ENCODE measurements at regions not wholly inside any gene's neighbourhood (a gene's known extent, or its start where the extent isn't known, plus 50 kb on each side); places are given as distances from the start of the nearest gene placed in this dataset.

DNA sequence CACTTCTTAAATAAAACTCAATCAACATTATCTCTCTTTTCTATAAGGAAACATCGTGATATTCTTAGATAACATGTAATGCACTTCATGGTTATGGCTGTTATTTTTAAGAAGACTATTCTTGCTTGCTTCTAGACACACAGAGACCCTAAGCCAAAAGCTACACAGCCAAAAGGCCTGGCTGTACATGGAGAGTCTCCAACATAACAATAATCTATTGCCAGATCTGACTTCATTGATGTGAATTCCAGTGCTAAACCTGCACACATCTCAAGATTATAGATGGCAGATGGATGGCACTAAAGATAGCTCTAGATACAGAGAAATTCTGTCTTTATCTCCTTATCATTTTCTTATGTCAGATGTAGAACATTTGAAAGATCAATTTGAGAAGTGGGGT, 811.6 kb upstream of the ZNF608 start:
- no peak for DNase-seq (ENCODE audit: low read depth in 2 of 2)

DNA sequence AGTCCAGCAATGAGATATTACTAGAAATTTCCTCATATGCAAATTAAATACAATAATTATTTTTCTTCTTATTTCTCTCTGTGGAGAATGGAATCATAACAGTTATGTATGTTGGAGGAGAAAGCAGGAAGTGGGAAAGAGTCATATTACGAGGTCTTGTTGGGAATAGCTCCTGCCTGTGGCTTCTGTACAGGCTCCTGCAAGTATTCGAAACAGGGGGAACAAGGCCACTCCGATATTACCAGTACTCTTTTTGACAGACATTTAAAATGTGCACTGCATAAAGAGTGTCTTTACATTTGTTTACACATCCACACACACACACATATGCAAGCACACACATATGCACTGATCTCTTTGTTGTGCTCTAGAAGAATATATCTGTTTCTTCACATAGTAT, 812.0 kb upstream of the ZNF608 start:
- no peak for DNase-seq (ENCODE audit: low read depth in 2 of 2)

DNA sequence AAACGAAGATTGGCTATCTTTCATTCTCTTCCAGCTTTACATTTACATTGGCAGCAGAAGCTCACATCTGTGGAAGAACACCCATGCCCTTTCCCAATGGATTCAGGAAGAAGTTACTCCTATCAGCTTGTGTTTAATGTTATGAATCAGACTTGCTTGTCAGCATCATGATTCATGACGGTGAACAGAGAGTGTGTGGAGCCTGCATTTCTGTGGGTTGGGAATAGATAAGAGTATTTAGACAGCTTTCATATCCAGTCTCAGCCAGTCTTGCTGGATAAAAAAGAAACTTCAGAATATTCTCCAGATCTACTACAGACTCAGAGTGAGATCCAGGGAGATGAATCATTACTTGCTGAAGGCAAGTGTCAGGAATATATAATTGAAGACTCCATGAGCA, 812.9 kb upstream of the ZNF608 start:
- no peak for DNase-seq (ENCODE audit: low read depth in 2 of 2)

DNA sequence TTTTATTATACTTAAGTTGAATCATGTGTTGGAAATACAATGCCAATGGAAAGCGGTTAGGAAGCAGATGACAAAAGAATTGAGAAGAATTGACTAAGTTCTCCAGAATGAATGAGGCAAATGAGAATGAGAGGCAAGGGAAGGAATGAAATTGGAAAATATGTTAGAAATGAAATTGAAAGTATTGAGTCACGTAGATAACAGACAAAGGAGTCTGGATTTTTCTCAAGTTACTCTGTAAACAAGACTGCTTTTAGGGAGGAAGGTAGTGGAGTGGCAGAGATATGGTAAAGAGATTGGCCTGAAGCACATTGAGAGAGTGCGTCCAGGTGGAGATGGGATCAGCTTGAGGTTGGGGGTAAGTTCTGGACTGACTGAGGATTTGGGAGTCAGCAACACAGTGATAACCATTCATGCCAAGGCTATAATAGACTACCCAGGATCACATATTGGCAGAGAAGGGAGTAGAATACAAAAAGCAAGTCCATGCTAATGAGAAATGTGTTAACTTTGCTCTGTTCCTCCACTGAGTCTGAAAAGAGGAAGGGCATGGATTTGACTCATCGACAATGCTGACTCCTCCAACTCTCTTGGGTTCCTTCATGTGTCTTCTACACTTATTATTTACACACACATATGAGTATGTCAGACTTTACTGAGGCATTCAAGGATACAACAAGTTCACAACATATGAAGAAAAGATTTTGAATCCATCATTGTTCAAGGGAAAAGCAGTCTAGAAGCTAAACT, 814.2 kb upstream of the ZNF608 start:
- DNase-seq (ENCODE audit: low read depth in 2 of 2) = no peak

DNA sequence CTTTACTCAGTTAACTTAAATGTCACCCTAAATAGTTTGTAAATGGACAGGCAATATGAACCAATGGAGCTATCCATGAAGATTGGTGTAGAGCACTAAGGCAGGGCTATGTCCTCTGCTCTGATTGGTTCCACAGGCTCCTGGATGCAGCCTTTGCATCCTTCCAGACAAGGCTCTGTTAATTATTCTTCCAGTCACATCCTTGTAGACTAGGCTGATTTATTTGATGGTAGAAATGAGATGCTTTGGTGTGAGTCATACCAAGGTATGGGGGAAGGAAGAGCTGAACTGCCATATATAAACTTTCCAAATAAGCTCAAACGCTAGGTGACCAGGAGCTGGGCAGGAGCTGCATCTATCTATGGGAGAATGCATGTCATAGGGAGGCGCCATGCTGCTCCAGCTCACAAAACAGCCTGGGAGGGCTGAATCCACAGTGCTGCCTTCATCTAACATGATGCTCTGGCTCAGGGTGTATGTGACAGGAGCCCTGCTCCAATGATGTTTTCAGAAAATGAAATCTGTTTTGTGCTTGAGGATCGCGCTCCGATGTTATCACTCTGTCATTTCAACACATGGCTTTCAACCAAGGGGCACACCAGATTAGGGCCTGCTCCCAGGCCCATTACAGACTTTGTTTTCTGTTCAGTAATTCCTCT, 818.0 kb upstream of the ZNF608 start:
- DNase-seq (ENCODE audit: low read depth in 2 of 2) = no peak

DNA sequence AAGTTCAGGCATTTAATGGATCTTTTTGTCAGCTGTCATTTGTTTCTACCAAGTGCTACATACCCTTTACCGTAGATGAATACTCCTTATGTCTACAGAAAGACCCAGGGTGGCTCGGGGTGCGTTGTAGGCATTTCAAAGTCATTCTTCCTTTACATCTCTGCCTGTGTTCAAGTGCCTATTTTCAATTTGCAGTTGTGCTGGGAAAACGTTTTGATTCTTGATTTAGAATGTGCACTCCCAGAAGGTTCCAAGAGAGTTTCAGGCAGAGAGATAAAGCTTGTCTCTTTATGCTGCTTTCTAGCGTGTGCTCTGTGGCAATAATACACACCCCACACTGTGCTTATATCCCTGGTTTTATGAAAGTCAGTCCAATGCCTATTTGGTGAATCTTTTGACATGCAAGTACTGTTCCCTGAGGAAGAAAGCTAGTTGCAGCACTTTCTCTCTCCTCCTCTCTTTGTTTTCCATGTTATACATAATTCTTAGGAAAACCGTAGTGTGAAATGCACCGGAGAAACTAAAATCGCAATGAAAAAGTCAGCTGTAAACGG, 828.1 kb upstream of the ZNF608 start:
- no peak for DNase-seq (ENCODE audit: low read depth in 2 of 2)

DNA sequence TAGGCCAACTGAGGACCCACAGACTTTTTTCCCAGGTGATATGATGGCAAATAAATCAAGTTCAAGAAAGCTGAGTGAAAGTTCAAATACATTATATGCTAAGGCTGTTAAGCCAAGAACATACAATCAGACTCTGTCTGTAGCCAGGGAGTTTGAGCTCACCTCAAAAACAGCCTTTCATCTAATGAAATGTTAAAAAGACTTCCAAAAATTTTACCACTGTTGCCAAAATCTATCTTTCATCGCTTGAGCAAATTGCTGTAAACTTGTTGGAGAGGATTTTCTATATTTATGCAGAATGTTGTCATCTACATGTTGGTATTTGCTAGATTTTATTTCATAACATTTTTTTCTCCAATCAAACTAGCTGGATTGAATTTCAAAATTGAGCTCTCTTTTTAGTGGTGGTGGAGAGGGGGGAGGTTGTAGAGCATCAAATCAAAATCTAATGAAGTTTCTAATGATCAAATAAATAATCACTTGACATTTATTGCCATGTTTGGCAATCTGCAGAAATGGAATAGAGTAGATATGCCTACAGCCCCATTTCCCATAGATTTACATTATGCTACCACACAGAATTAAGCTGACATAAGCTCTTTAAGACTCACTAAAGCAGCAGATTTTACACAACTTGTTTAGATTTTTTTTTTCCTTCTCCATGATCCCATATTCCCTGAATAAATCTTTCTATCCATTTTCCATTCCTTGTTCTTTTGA, 828.9 kb upstream of the ZNF608 start:
- DNase-seq (ENCODE audit: low read depth in 2 of 2) = no peak

DNA sequence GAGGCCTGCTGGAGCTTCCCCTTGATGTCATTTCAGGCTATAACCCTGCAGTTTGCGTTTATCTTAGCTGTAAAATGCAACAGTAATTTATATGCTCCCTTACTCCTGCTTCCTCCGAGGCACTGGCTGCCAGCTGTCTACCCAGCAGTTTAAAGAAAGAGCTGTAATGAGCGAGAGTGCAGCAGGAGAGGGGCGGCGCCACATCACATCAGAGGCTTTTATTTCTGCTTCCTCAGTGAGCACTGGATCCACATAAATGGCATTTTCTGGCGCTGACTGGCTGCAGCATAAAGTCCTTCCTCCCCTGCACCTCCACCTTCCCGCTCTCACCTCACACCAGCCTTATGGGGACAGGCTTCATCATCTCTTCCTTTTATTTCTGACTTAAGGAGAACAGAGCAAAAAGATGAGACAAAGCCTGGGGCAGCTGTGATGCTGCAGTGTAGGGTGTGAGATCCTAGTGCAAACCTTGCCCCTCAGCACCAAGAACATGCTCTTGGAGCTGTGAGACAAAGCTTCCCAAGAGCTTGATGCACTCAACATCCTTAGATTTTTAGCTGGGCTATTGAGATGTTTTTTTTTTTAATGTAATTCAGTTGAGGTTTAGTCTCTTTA, 829.6 kb upstream of the ZNF608 start:
- DNase-seq (ENCODE audit: low read depth in 2 of 2) = no peak

DNA sequence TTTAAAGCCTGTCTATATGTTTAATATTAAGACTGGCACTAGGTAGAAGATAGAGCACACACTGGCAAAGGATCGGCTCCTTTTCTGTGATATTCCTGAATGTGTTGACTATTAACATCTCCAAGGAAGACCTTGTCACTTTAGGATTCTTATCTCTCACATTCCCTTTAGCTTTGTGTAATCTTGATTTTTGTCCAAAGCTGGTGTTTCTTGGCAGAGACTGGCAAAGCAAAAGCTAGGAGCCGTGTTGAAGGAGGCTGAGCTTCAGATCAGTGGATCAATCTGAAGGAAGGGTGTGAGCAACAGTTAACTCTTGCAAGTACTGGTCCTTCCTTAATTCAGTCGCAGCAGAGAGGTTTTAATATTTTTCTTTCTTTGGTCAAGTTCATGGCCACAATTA, 830.4 kb upstream of the ZNF608 start:
- no peak for DNase-seq (ENCODE audit: low read depth in 2 of 2)

DNA sequence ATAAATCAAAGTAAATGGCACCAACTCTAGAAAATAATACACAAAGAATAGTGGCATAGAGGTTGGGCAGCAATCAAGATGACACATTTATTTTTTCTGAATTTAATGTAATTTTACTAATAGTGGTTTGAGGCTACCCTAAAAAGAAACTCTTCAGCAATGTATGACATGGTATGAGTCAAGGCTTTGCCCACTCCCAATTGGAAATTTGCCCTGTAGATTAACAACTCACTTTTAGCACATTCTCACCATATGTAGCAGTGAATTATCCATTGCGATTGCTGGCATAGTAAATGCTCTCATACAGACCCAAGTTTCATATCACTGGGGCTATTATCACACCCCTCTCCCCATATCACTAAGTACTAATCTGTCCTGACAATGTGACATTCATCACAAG, 832.1 kb upstream of the ZNF608 start:
- no peak for DNase-seq (ENCODE audit: low read depth in 2 of 2)

DNA sequence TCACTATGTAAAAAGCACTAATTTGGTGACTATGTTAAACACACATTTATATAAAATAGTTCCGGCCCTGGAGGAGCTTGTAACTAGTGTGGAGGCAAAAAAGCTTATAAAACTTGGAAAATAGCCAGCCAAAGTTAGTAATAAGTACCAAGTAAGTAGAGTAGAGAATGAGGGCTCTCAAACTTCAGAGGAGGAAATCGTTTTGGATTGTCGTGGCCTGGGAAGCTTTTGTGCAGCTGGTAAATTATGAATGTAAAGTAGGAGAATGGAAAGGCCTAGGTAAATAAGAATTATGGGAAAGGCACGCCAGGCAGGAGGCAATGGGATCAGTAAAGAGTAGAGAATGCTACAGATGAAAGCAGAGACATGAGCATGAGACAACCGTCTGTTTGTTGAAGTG, 832.7 kb upstream of the ZNF608 start:
- DNase-seq (ENCODE audit: low read depth in 2 of 2) = no peak

DNA sequence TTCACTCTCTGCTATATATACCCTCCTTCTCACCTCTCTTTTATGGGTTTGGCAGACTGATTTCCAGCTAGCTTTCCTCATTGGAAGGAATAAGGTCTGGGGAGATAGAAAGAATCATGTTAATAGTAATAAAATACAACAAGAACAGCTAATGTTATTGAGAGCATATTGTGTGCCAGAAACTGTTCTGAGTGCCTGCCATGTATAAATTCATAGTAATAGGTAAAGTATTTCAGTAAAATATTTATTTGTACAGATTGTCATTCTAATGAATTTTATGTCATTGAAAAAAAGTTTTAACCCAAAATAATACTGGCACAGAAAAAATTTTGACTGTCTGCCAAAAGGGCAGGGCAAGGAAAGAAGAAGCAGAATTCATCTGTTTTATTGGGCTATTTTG, 834.9 kb upstream of the ZNF608 start:
- DNase-seq (ENCODE audit: low read depth in 2 of 2) = no peak

DNA sequence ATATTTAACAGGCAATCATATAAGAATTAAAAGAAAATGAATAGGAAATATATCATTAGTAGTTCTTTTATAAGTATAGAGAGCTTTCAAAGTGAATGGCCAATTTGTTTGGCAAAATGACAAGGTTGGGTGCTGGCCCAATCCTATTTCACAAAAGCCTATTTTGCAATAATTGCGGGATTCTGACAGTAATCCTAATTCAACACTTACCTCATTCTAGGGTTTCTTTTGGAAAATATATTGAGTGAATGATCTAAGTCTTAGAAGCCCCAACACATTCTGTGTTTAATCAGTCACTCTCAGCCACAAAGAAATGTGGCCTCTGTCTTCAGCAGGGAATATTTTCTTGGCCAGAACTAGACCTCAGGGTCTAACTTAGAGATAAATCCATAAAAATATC, 835.9 kb upstream of the ZNF608 start:
- no peak for DNase-seq (ENCODE audit: low read depth in 2 of 2)

DNA sequence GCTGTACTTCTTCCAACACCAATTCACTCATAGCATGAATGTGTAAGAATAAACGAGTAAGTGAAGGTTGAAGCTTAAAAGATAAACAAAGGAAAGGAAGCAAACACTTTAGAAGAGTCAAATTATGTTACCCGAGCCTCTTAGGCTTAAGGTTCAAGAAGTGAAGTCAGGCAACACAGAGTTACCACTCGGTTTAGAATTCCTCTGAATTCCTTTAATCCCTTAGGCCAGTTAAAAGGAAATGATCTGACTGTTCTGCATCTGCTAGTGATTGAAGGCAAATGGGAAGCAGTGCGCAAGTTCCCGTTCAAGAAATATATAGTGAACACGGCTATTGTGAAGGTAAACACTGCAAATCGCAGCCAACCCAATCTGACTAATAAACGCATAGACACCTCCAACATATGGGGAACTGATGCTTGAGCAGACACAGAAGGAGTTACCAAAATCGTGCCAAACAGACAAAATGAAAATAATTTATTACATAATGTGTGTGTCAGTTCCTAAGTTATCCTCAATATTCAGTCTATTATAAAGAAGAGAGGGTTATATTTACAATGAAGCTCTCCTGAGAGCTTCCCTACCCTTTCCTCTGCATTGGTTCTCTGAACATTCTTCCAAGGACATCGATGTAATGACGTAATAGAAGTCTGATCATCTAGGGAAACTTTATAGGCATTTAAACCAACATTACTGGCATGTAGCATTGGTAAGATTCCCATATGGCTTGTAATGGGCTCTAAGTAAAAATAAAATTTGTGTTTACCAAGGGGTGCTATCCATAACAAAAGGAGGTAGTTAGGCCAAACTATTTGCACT, 837.1 kb upstream of the ZNF608 start:
- DNase-seq (ENCODE audit: low read depth in 2 of 2) = no peak

DNA sequence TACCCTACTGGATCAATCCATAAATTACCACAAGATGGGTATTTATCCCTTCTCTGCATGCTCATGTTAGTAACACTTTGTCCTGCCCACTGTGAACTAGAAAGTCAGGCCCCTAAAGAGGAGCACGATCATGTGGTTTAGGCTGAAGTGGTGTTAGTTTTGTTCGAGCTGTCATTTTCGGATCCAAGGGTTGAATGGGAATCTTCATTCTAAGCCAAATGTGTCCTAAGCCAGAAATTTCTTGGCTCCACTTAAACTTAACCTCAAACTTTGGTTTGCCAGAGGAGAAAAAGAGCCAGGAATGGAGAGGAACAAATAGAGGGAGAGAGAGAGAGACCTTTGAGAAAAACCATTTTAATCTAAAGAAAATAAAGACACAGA, 837.7 kb upstream of the ZNF608 start:
- no peak for DNase-seq (ENCODE audit: low read depth in 2 of 2)

DNA sequence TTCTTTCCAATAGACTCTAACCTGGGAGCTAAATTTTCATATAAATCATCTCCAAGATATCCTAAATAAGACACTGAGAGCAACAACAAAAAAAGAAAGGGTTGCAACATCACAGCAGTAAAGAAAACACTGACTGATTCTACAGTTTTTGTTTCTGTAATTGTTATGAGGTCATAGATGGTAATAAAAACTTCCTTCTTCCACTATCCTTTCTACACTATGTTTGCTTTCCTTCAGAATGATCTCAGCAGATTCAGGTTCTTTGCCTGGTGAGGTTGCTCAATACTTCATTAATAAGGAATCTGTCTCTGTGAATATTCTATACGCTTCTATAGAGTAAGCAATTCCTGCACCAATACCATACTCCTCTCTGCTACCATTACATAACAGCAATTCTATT, 835.6 kb upstream of the GRAMD2B start:
- DNase-seq (ENCODE audit: low read depth in 2 of 2) = no peak

DNA sequence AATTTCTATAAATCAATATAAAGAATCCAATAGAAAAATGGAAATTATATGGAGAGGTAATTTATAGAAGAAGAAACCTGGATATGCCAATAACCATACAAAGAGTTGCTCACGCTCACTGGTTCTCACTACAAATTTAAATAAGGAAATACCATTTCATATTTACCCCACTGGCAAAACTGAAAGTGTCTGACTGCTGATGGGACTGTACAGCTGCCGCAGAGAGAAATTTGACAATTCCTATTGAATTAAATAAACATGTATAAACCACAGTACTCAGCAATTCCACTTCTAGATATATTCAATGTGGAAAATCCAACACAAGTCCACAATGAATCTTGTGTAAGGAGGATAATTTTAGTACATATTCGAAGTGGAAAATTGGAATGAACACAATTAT, 830.4 kb upstream of the GRAMD2B start:
- no peak for DNase-seq (ENCODE audit: low read depth in 2 of 2)

DNA sequence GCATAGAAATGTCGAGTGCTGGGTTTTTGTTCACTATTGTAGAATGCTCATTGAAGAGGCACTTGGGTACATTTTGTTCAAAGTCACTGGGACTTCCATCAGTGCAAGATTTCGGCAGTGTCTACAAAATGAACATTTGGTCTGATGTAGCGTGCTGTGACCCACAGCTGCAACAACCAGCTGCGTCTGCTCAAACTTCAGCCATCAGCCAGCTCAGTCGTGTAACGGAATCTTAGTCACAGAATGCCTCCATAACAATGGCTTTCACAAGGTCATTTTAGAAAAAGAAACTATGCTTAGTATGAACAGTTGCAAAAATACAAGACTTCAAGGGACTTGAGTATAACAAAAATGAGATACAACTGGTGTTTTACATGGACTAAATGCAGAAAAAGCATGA, 828.1 kb upstream of the GRAMD2B start:
- DNase-seq (ENCODE audit: low read depth in 2 of 2) = no peak

DNA sequence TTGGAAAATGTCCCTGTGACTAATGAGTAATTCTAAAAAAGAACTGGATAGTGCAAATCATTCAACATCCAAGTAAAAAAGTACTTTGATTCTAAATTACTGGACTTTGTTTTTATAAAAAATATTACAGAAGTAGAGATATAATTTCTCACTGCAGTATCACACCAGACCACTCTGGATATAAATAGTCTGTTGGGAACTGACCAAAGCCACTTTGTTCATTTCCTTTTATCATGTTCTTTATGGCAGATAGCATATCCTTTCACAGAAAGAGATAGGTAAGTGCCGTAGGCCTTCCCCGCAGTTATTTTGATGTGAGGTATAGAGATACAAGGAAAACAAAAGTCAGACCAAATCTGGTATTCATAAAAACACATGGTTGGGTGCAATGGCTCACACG, 827.4 kb upstream of the GRAMD2B start:
- DNase-seq (ENCODE audit: low read depth in 2 of 2) = no peak

DNA sequence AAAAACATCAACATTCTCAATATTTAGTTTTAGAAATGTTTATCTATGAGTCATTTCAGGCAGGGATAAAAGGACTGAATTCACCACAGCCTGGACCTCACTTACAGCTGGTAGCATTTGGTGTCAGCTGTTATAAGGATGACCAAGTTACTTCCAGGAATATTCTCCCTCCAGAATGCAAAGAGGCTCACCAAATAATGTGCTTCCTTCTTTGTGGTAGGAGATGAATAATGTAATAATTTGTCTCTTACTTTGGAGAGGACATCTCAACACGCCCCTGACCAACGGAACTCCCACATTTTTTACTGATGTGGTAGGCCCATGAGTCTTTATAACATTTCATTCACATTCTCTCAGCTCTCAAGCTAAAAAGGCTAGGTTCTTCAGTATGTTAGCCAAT, 825.9 kb upstream of the GRAMD2B start:
- no peak for DNase-seq (ENCODE audit: low read depth in 2 of 2)

DNA sequence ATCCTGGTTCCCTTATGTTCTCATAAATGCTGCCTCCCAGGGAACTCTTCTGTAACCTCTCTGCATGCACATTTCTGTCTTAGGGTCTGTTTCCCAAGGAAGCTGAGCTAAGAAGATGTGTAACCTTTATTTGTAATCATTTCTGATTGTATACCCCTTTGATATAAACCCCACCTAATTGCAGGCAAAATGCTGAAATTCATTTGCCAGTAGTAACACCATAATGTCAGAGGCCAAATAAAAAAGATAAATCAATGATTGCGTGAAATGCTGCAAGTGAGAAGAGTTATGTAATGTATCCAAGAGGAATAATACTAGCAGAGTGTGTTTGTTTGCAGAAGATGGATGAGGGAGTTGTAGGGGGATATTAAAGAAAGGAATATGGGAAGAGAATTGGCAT, 822.6 kb upstream of the GRAMD2B start:
- DNase-seq (ENCODE audit: low read depth in 2 of 2) = no peak

DNA sequence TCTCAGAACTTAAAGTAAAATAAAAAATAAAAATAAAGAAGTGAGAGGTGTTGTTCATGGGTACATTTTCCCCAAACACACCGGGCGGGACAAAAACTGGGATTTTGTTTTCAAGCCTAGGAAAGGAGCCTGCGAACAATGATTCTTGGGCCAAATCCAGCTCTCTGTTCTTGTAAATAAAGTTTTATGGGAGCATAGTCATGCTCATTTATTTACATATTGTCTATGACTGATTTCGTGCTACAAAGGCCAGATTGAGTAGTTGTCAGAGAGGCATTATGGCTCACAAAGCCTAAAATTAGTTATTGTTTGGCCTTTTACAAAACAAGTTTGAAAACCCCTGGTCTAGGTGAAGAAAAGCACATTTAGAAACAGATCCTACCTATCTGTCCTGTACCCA, 821.0 kb upstream of the GRAMD2B start:
- DNase-seq (ENCODE audit: low read depth in 2 of 2) = no peak
